Activated CD4-positive, alpha-beta memory T cell treated with anti-CD3 and anti-CD28 coated beads, Interleukin-2, amount 10 ng/mL, durations not matched to agents 7 days and 5 days (primary cell): ENCODE measurements at regions not wholly inside any gene's neighbourhood (a gene's known extent, or its start where the extent isn't known, plus 50 kb on each side); places are given as distances from the start of the nearest gene placed in this dataset.

Experiments
- CTCF ChIA-PET: fragments of 350-600 bp; sonication (Branson Sonifier 250); formaldehyde crosslinking; loops from one replicate; lab custom pipeline; 2021; ENCODE audit warnings: antibody characterized with exemption, inconsistent platforms; lab: Charles Lee
- POLR2A ChIA-PET: fragments of 350-600 bp; sonication (Branson Sonifier 250); formaldehyde crosslinking; loops from one replicate; lab custom pipeline; 2021; ENCODE audit warnings: antibody characterized with exemption; lab: Charles Lee
- DNase-seq: peaks from one replicate; pipeline ENCODE4 v3.0.0-alpha.2; 2020
- H3K27ac Mint-ChIP-seq: one replicate; pipeline ENCODE4 v1.8.0; 2021; ENCODE audit warnings: mild to moderate bottlenecking, mixed read lengths
- H3K27me3 Mint-ChIP-seq: one replicate; pipeline ENCODE4 v1.8.0; 2021; ENCODE audit warnings: mixed read lengths
- H3K36me3 Mint-ChIP-seq: one replicate; pipeline ENCODE4 v1.8.0; 2021; ENCODE audit warnings: low read depth, mixed read lengths
- H3K4me1 Mint-ChIP-seq: one replicate; pipeline ENCODE4 v1.8.0; 2021; ENCODE audit warnings: mixed read lengths
- H3K4me3 Mint-ChIP-seq: one replicate; pipeline ENCODE4 v1.8.0; 2021; ENCODE audit warnings: mild to moderate bottlenecking, mixed read lengths
- H3K9me3 Mint-ChIP-seq: one replicate; pipeline ENCODE4 v1.8.0; 2021; ENCODE audit warnings: mixed read lengths

DNA sequence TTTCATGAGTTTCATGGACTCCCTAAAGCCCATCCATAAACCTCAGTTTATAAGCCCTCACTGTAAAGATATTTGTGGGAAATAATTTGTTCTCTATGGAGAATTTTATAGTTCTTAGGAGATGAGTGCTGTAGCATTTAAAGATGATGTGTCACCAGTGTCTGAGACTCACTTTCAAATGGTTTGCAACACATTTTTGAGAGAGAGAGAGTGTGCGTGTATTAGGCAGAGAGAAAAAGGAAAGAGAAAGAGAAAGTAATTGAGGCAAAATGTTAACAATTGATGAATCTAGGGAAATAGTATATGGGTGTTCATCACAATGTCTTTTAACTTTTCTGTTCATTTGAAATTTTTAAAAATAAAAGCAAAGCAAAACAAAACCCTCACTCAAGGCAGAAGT is 479.0 kb downstream of the ZSWIM6 start:
- Mint-ChIP-seq H3K27me3 (peaks cover 3% of the 10 kb centered on the region), H3K27ac (no peak overlapping the region), H3K9me3 (no peaks in the 10 kb centered on the region), H3K4me1 (no peaks in the 10 kb centered on the region), H3K36me3 (no peaks in the 10 kb centered on the region), H3K4me3 (no peak overlapping the region)
- ChIA-PET POLR2A (no interaction called here), CTCF (no interaction called here)
- no peak for DNase-seq

DNA sequence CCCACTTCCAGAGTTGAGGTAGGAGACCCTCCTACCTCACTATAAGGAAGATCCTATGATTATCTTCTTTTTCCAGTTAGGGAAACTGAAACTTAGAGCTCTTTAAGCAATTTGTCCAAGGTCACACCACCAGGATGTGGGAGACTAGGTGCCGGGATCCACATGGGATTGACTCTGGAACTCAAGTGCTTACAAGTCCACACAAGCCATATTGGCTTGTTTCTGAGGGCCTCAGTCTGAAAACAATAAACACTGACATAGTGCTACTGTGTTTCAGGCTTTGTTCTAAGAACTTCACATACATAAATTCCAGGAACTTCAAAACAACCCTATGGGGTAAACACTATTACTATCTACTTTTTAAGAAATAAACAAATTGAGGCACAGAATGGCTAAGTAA is 481.3 kb downstream of the ZSWIM6 start:
- no peaks in the 10 kb centered on the region for H3K4me1 Mint-ChIP-seq
- DNase-seq: no peak
- no peak overlapping the region for H3K4me3 Mint-ChIP-seq
- no peaks in the 10 kb centered on the region for H3K36me3 Mint-ChIP-seq
- CTCF ChIA-PET: interaction anchor here (0.7 kb wide), 1 partner anchor 367 kb away, joined by 3 read pairs; no protein-coding TSS in a partner anchor
- POLR2A ChIA-PET: no interaction called here
- H3K27me3 Mint-ChIP-seq: peaks cover 3% of the 10 kb centered on the region
- no peak overlapping the region for H3K27ac Mint-ChIP-seq
- no peaks in the 10 kb centered on the region for H3K9me3 Mint-ChIP-seq

- ChIA-PET POLR2A (no interaction called here), CTCF (no interaction called here)
- no peak for DNase-seq
- Mint-ChIP-seq H3K27me3 (peaks cover 5% of the 10 kb centered on the region), H3K27ac (no peak overlapping the region), H3K9me3 (no peaks in the 10 kb centered on the region), H3K36me3 (no peaks in the 10 kb centered on the region), H3K4me1 (no peaks in the 10 kb centered on the region), H3K4me3 (no peak overlapping the region)
Measured at GRCh38 chr5:61815339-61815738, 483.3 kb downstream of the ZSWIM6 start.

GRCh38 chr5:61816146-61816545 is 484.1 kb downstream of the ZSWIM6 start:
- no peak overlapping the region for H3K27ac Mint-ChIP-seq
- no peak for DNase-seq
- CTCF ChIA-PET: no interaction called here
- H3K27me3 Mint-ChIP-seq: peaks cover 5% of the 10 kb centered on the region
- H3K4me1 Mint-ChIP-seq: no peaks in the 10 kb centered on the region
- POLR2A ChIA-PET: no interaction called here
- H3K9me3 Mint-ChIP-seq: no peaks in the 10 kb centered on the region
- no peak overlapping the region for H3K4me3 Mint-ChIP-seq
- H3K36me3 Mint-ChIP-seq: no peaks in the 10 kb centered on the region

GRCh38 chr5:61816585-61817450 is 484.8 kb downstream of the ZSWIM6 start:
- CTCF ChIA-PET: no interaction called here
- no peak overlapping the region for H3K4me3 Mint-ChIP-seq

GRCh38 chr5:61817472-61818326 is 485.6 kb downstream of the ZSWIM6 start:
- ChIA-PET POLR2A (no interaction called here), CTCF (no interaction called here)
- Mint-ChIP-seq H3K27me3 (peaks cover 5% of the 10 kb centered on the region), H3K4me3 (no peak overlapping the region), H3K36me3 (no peaks in the 10 kb centered on the region), H3K27ac (no peak overlapping the region), H3K9me3 (no peaks in the 10 kb centered on the region), H3K4me1 (peaks cover 2% of the 10 kb centered on the region)
- DNase-seq: no peak

More at GRCh38 chr5:61816585-61817450, 484.8 kb downstream of the ZSWIM6 start:
- Mint-ChIP-seq H3K36me3 (no peaks in the 10 kb centered on the region), H3K4me1 (peaks cover under 1% of the 10 kb centered on the region), H3K27ac (no peak overlapping the region), H3K27me3 (peaks cover 5% of the 10 kb centered on the region), H3K9me3 (no peaks in the 10 kb centered on the region)
- POLR2A ChIA-PET: no interaction called here
- DNase-seq: no peak

- peaks cover 5% of the 10 kb centered on the region for H3K27me3 Mint-ChIP-seq
- POLR2A ChIA-PET: no interaction called here
- H3K9me3 Mint-ChIP-seq: no peaks in the 10 kb centered on the region
- CTCF ChIA-PET: no interaction called here
- H3K4me3 Mint-ChIP-seq: no peak overlapping the region
- peaks cover 2% of the 10 kb centered on the region for H3K4me1 Mint-ChIP-seq
- no peaks in the 10 kb centered on the region for H3K36me3 Mint-ChIP-seq
- no peak for DNase-seq
- no peak overlapping the region for H3K27ac Mint-ChIP-seq
Measured at GRCh38 chr5:61820836-61821235, 485.2 kb upstream of the KIF2A start.

DNA sequence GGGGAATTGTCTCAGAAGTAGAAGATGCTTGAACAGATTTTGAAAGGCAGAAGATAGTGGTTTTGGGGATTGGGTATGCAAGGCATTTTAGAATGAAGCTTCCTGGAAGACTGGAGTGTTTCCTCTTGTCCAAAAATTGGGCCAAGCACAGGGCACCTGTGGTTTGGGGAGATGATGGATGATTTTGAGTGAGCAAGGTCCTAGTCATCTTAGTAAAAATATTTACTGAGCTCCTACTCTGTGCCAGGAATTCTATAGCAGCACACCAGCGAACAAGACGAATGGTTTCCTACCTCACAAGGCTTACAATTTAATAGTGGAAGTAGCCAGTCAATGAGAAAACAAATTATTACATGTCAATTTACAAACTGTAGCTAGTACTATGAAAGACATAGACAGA is 484.4 kb upstream of the KIF2A start:
- ChIA-PET POLR2A (interaction anchor here (0.7 kb wide), 1 partner anchor 13 kb away, joined by 3 read pairs; no protein-coding TSS in a partner anchor), CTCF (no interaction called here)
- H3K4me1 Mint-ChIP-seq: peaks cover 2% of the 10 kb centered on the region
- H3K36me3 Mint-ChIP-seq: no peaks in the 10 kb centered on the region
- no peaks in the 10 kb centered on the region for H3K9me3 Mint-ChIP-seq
- no peak overlapping the region for H3K4me3 Mint-ChIP-seq
- peaks cover 2% of the 10 kb centered on the region for H3K27me3 Mint-ChIP-seq
- no peak overlapping the region for H3K27ac Mint-ChIP-seq
- DNase-seq: no peak

- H3K9me3 Mint-ChIP-seq: no peaks in the 10 kb centered on the region
- peaks cover 2% of the 10 kb centered on the region for H3K4me1 Mint-ChIP-seq
- H3K27ac Mint-ChIP-seq: no peak overlapping the region
- H3K4me3 Mint-ChIP-seq: no peak overlapping the region
- CTCF ChIA-PET: no interaction called here
- H3K36me3 Mint-ChIP-seq: no peaks in the 10 kb centered on the region
- POLR2A ChIA-PET: no interaction called here
- no peak for DNase-seq
- H3K27me3 Mint-ChIP-seq: peaks cover 2% of the 10 kb centered on the region
Measured at GRCh38 chr5:61822584-61822983, 483.4 kb upstream of the KIF2A start.

- no peak overlapping the region for H3K27ac Mint-ChIP-seq
- ChIA-PET CTCF (no interaction called here), POLR2A (no interaction called here)
Measured at GRCh38 chr5:61823065-61823464, 482.9 kb upstream of the KIF2A start.

GRCh38 chr5:61823781-61824180 is 482.2 kb upstream of the KIF2A start:
- H3K4me1 Mint-ChIP-seq: peaks cover 2% of the 10 kb centered on the region
- CTCF ChIA-PET: no interaction called here

More at GRCh38 chr5:61823065-61823464, 482.9 kb upstream of the KIF2A start:
- Mint-ChIP-seq H3K27me3 (peaks cover 2% of the 10 kb centered on the region), H3K36me3 (no peaks in the 10 kb centered on the region), H3K4me3 (no peak overlapping the region), H3K4me1 (peaks cover 2% of the 10 kb centered on the region), H3K9me3 (no peaks in the 10 kb centered on the region)
- no peak for DNase-seq

GRCh38 chr5:61824396-61824795 is 481.6 kb upstream of the KIF2A start:
- no peak for DNase-seq
- H3K4me1 Mint-ChIP-seq: peaks cover 2% of the 10 kb centered on the region
- ChIA-PET CTCF (no interaction called here), POLR2A (no interaction called here)
- H3K27me3 Mint-ChIP-seq: peaks cover under 1% of the 10 kb centered on the region
- no peaks in the 10 kb centered on the region for H3K9me3 Mint-ChIP-seq
- no peak overlapping the region for H3K27ac Mint-ChIP-seq
- H3K36me3 Mint-ChIP-seq: no peaks in the 10 kb centered on the region
- H3K4me3 Mint-ChIP-seq: no peak overlapping the region

More at GRCh38 chr5:61823781-61824180, 482.2 kb upstream of the KIF2A start:
- DNase-seq: no peak
- Mint-ChIP-seq H3K9me3 (no peaks in the 10 kb centered on the region), H3K4me3 (no peak overlapping the region), H3K27ac (no peak overlapping the region), H3K36me3 (no peaks in the 10 kb centered on the region), H3K27me3 (peaks cover 2% of the 10 kb centered on the region)
- POLR2A ChIA-PET: no interaction called here

GRCh38 chr5:61827445-61827975 is 478.5 kb upstream of the KIF2A start:
- ChIA-PET CTCF (no interaction called here), POLR2A (no interaction called here)
- Mint-ChIP-seq H3K4me1 (no peaks in the 10 kb centered on the region), H3K4me3 (no peak overlapping the region), H3K9me3 (no peaks in the 10 kb centered on the region), H3K27me3 (no peaks in the 10 kb centered on the region), H3K36me3 (no peaks in the 10 kb centered on the region), H3K27ac (no peak overlapping the region)
- DNase-seq: no peak
